ENCODE measurements at regions not wholly inside any gene's neighbourhood (a gene's known extent, or its start where the extent isn't known, plus 50 kb on each side); places are given as distances from the start of the nearest gene placed in this dataset.

DNA sequence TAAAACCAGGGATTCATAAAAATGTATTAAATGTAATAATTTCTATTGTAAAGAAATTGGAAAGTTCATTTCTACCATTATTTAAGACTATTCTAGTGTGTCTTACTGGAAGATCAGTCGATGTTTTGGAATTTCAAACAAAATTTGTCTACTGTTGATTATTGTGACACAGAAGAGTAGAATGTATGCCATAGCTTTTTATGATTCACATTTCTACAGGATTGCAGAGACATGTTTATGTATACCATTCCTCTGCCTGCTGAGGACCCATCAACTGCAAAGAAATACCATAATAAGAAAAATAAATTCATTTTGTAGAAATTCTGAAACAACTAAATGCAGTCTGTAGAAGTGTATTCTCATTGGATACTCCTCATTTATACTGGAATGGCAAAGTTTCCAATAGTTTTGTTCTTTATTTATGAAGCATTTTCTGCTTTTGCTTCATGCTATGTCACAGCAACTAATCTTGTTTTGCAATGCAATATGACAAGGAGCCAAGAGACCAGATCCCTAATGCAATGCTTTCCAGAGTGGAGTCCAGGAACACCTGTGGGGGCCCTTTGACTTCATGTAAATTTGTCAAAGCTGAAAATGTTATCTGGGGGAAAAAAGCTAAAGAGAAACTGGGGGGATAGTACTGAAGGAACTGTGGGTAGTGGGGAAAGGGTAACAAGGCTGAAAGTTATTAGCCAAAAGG lies 172.9 kb upstream of the LRIG3 start:
- no TSS peak for BruUV-seq (replicated peaks)
- FAIRE-seq: no peak
- DNase-seq (ENCODE audit: low read depth, low spot score): no peak
- Histone ChIP-seq H3K4me1 (ENCODE audit: control insufficient read depth, insufficient read depth, low read length) (no peaks in the 10 kb centered on the region), H3K9ac (ENCODE audit: control insufficient read depth, insufficient read depth, low read length) (no peak overlapping the region), H4K20me1 (ENCODE audit: control insufficient read depth, insufficient read depth) (no peaks in the 10 kb centered on the region), H3K4me3 (no peak overlapping the region), H3K4me2 (ENCODE audit: control insufficient read depth, insufficient read depth) (no peak overlapping the region), H3K27ac (ENCODE audit: control insufficient read depth, insufficient read depth) (no peak overlapping the region), H3K27me3 (replicated peaks in 1 of 2; ENCODE audit: control insufficient read depth in 2 of 2, insufficient read depth in 2 of 2, low read length in 1 of 2) (no peaks in the 10 kb centered on the region), H3K79me2 (ENCODE audit: control insufficient read depth, insufficient read depth, low read length) (no peaks in the 10 kb centered on the region), H3K36me3 (ENCODE audit: control insufficient read depth in 2 of 2, insufficient read depth in 2 of 2, low read length in 1 of 2) (no peaks in the 10 kb centered on the region), H3K9me3 (replicated peaks; ENCODE audit: control insufficient read depth, insufficient read depth, low read length) (no peaks in the 10 kb centered on the region), H2AFZ (ENCODE audit: control insufficient read depth, low read depth, low read length) (no peak overlapping the region)
- 0% methylated on average over 1 of the region's 1 CpG for WGBS (ENCODE audit: insufficient coverage, insufficient replicate concordance, low lambda C conversion rate, missing lambda C conversion rate)
- RAD21 ChIA-PET (ENCODE audit: unreplicated experiment): no interaction called here
- POLR2A ChIA-PET: no interaction called here
- CTCF ChIA-PET: interaction anchor here (1.1 to 1.3 kb wide), 2 partner anchors 21 to 22 kb away, joined by 3 read pairs; no protein-coding TSS in a partner anchor
- ATAC-seq: no peak
- in situ Hi-C loops (cut with MboI): no loop called here
- intact Hi-C loops (cut with micrococcal nuclease; ENCODE audit: unreplicated experiment): no loop called here
- TF ChIP-seq HDGF (IDR thresholded peaks at IDR 0.05): no peak
- TF ChIP-seq, protein P1, sequence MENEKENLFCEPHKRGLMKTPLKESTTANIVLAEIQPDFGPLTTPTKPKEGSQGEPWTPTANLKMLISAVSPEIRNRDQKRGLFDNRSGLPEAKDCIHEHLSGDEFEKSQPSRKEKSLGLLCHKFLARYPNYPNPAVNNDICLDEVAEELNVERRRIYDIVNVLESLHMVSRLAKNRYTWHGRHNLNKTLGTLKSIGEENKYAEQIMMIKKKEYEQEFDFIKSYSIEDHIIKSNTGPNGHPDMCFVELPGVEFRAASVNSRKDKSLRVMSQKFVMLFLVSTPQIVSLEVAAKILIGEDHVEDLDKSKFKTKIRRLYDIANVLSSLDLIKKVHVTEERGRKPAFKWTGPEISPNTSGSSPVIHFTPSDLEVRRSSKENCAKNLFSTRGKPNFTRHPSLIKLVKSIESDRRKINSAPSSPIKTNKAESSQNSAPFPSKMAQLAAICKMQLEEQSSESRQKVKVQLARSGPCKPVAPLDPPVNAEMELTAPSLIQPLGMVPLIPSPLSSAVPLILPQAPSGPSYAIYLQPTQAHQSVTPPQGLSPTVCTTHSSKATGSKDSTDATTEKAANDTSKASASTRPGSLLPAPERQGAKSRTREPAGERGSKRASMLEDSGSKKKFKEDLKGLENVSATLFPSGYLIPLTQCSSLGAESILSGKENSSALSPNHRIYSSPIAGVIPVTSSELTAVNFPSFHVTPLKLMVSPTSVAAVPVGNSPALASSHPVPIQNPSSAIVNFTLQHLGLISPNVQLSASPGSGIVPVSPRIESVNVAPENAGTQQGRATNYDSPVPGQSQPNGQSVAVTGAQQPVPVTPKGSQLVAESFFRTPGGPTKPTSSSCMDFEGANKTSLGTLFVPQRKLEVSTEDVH (IDR thresholded peaks at IDR 0.05; ENCODE audit: low read depth, partially characterized antibody): no peak
- TF ChIP-seq ZNF622 (IDR thresholded peaks at IDR 0.05): no peak
- TF ChIP-seq NFIC (IDR thresholded peaks at IDR 0.05; ENCODE audit: low read depth, low read length): no peak
- no peak for TF ChIP-seq CHD4 (IDR thresholded peaks at IDR 0.05)
- TF ChIP-seq, protein P2, sequence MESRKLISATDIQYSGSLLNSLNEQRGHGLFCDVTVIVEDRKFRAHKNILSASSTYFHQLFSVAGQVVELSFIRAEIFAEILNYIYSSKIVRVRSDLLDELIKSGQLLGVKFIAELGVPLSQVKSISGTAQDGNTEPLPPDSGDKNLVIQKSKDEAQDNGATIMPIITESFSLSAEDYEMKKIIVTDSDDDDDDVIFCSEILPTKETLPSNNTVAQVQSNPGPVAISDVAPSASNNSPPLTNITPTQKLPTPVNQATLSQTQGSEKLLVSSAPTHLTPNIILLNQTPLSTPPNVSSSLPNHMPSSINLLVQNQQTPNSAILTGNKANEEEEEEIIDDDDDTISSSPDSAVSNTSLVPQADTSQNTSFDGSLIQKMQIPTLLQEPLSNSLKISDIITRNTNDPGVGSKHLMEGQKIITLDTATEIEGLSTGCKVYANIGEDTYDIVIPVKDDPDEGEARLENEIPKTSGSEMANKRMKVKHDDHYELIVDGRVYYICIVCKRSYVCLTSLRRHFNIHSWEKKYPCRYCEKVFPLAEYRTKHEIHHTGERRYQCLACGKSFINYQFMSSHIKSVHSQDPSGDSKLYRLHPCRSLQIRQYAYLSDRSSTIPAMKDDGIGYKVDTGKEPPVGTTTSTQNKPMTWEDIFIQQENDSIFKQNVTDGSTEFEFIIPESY (IDR thresholded peaks at IDR 0.05): no peak
- no peak for TF ChIP-seq NR2C2 (IDR thresholded peaks at IDR 0.05; ENCODE audit: borderline replicate concordance, control insufficient read depth, insufficient read length, low read depth)
- TF ChIP-seq, protein P3, sequence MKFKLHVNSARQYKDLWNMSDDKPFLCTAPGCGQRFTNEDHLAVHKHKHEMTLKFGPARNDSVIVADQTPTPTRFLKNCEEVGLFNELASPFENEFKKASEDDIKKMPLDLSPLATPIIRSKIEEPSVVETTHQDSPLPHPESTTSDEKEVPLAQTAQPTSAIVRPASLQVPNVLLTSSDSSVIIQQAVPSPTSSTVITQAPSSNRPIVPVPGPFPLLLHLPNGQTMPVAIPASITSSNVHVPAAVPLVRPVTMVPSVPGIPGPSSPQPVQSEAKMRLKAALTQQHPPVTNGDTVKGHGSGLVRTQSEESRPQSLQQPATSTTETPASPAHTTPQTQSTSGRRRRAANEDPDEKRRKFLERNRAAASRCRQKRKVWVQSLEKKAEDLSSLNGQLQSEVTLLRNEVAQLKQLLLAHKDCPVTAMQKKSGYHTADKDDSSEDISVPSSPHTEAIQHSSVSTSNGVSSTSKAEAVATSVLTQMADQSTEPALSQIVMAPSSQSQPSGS (IDR thresholded peaks at IDR 0.05; ENCODE audit: low read length): no peak
- TF ChIP-seq NFYA (IDR thresholded peaks at IDR 0.05; ENCODE audit: borderline replicate concordance, low read depth, low read length): no peak
- no peak for TF ChIP-seq SUZ12 (IDR thresholded peaks at IDR 0.05; ENCODE audit: unreplicated experiment)
- TF ChIP-seq, protein P4, sequence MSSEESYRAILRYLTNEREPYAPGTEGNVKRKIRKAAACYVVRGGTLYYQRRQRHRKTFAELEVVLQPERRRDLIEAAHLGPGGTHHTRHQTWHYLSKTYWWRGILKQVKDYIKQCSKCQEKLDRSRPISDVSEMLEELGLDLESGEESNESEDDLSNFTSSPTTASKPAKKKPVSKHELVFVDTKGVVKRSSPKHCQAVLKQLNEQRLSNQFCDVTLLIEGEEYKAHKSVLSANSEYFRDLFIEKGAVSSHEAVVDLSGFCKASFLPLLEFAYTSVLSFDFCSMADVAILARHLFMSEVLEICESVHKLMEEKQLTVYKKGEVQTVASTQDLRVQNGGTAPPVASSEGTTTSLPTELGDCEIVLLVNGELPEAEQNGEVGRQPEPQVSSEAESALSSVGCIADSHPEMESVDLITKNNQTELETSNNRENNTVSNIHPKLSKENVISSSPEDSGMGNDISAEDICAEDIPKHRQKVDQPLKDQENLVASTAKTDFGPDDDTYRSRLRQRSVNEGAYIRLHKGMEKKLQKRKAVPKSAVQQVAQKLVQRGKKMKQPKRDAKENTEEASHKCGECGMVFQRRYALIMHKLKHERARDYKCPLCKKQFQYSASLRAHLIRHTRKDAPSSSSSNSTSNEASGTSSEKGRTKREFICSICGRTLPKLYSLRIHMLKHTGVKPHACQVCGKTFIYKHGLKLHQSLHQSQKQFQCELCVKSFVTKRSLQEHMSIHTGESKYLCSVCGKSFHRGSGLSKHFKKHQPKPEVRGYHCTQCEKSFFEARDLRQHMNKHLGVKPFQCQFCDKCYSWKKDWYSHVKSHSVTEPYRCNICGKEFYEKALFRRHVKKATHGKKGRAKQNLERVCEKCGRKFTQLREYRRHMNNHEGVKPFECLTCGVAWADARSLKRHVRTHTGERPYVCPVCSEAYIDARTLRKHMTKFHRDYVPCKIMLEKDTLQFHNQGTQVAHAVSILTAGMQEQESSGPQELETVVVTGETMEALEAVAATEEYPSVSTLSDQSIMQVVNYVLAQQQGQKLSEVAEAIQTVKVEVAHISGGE (CRISPR knock-in tag; IDR thresholded peaks at IDR 0.05): no peak
- no peak for TF ChIP-seq WRNIP1 (IDR thresholded peaks at IDR 0.05; ENCODE audit: borderline replicate concordance, low read depth, low read length)
- SMC1A ChIA-PET (ENCODE audit: uncharacterized antibody, unreplicated experiment): no interaction called here

Data from GM12878 (cell line).